Hepatocyte (in vitro differentiated cells): ENCODE measurements at regions not wholly inside any gene's neighbourhood (a gene's known extent, or its start where the extent isn't known, plus 50 kb on each side); places are given as distances from the start of the nearest gene placed in this dataset.
"Not testable (repeated sequence)": the region's sequence is repeated elsewhere in the genome, so short reads cannot be mapped to it uniquely, and the experiment has no call there.

Experiments
- DNase-seq: peaks from one replicate; pipeline ENCODE4 v3.0.0-alpha.2; 2016; ENCODE audit warnings: low spot score
- H2AFZ ChIP-seq: fragments of 200-600 bp; sonication (generic); 2 replicates; pipeline ENCODE4 v1.6.0; 2016; ENCODE audit warnings: antibody characterized with exemption, mild to moderate bottlenecking
- H3K27ac ChIP-seq: fragments of 200-600 bp; sonication (generic); 2 replicates; pipeline ENCODE4 v1.5.1; 2016; ENCODE audit warnings: mild to moderate bottlenecking
- H3K27me3 ChIP-seq: fragments of 200-600 bp; sonication (generic); 2 replicates; pipeline ENCODE4 v1.6.1; 2016
- H3K36me3 ChIP-seq: fragments of 200-600 bp; sonication (generic); replicated peaks from 2 replicates; pipeline ENCODE4 v1.5.1; 2016; ENCODE audit warnings: low read depth; ENCODE audit not compliant: insufficient read depth
- H3K4me1 ChIP-seq: fragments of 200-600 bp; sonication (generic); 2 replicates; pipeline ENCODE4 v1.5.1; 2016; ENCODE audit warnings: mild to moderate bottlenecking, moderate library complexity; ENCODE audit not compliant: insufficient read depth
- H3K4me2 ChIP-seq: fragments of 200-600 bp; sonication (generic); 2 replicates; pipeline ENCODE4 v1.6.0; 2016
- H3K4me3 ChIP-seq: fragments of 200-600 bp; sonication (generic); 2 replicates; pipeline ENCODE4 v1.5.1; 2016; ENCODE audit warnings: mild to moderate bottlenecking
- H3K79me2 ChIP-seq: fragments of 200-600 bp; sonication (generic); 2 replicates; pipeline ENCODE4 v1.6.0; 2017; ENCODE audit warnings: mild to moderate bottlenecking
- H3K9me2 ChIP-seq: fragments of 200-600 bp; sonication (generic); replicated peaks from 2 replicates; pipeline ENCODE4 v1.6.0; 2017; ENCODE audit warnings: mild to moderate bottlenecking; ENCODE audit not compliant: insufficient read depth
- H3K9me3 ChIP-seq: fragments of 200-600 bp; sonication (generic); 2 replicates; pipeline ENCODE4 v1.5.1; 2016; ENCODE audit warnings: low read depth, mild to moderate bottlenecking
- H4K20me1 ChIP-seq: fragments of 200-600 bp; sonication (generic); 2 replicates; pipeline ENCODE4 v1.6.0; 2016; ENCODE audit warnings: mild to moderate bottlenecking; ENCODE audit not compliant: insufficient read depth, poor library complexity, severe bottlenecking
- CTCF ChIP-seq: fragments of 200-600 bp; sonication (generic); IDR thresholded peaks from 2 replicates; pipeline ENCODE4 v1.5.1; 2016; ENCODE audit warnings: antibody characterized with exemption, mild to moderate bottlenecking; ENCODE audit not compliant: poor library complexity
- EZH2 ChIP-seq: fragments of 200-600 bp; sonication (generic); IDR thresholded peaks from 2 replicates; pipeline ENCODE4 v1.6.1; 2016; ENCODE audit warnings: antibody characterized with exemption, mild to moderate bottlenecking, borderline replicate concordance
- EZH2phosphoT487 ChIP-seq: fragments of 200-600 bp; sonication (generic); IDR thresholded peaks from one replicate; pipeline ENCODE4 v1.6.1; 2018; ENCODE audit warnings: antibody characterized with exemption, mild to moderate bottlenecking, low read depth, moderate library complexity; ENCODE audit not compliant: unreplicated experiment, severe bottlenecking
- WGBS: methylation state at CpG from one replicate; pipeline ENCODE4 v1.1.6; 2016; ENCODE audit warnings: low lambda C conversion rate; ENCODE audit errors: missing lambda C conversion rate; 5-methylcytosine and 5-hydroxymethylcytosine counted together

- 38% methylated on average over 6 of the region's 6 CpGs for WGBS
- H3K79me2 ChIP-seq: no peaks in the 10 kb centered on the region
- H3K4me2 ChIP-seq: no peak overlapping the region
- H3K27ac ChIP-seq: no peak overlapping the region
- no peak overlapping the region for H3K4me3 ChIP-seq
- H3K27me3 ChIP-seq: no peaks in the 10 kb centered on the region
- no peaks in the 10 kb centered on the region for H3K9me2 ChIP-seq
- DNase-seq: no peak
- H4K20me1 ChIP-seq: no peaks in the 10 kb centered on the region
- no peaks in the 10 kb centered on the region for H3K4me1 ChIP-seq
- H3K36me3 ChIP-seq: no peaks in the 10 kb centered on the region
- H2AFZ ChIP-seq: no peak overlapping the region
- no peaks in the 10 kb centered on the region for H3K9me3 ChIP-seq
- TF ChIP-seq EZH2phosphoT487: no peak
- TF ChIP-seq CTCF: no peak
- no peak for TF ChIP-seq EZH2
These were observed 287.0 kb downstream of the MDFIC start for GRCh38 chr7:115208710-115209560.

- H3K27ac ChIP-seq, H3K36me3 ChIP-seq, H3K27me3 ChIP-seq, H3K4me1 ChIP-seq, H3K9me3 ChIP-seq, H3K9me2 ChIP-seq, H3K4me3 ChIP-seq, DNase-seq, H4K20me1 ChIP-seq, H3K79me2 ChIP-seq, H3K4me2 ChIP-seq, H2AFZ ChIP-seq: not testable (repeated sequence)
- 97% methylated on average over 2 of the region's 2 CpGs for WGBS
These were observed 284.5 kb downstream of the MDFIC start for GRCh38 chr7:115206374-115206773.

GRCh38 chr7:115198143-115198542, 276.2 kb downstream of the MDFIC start:
- no peaks in the 10 kb centered on the region for H3K4me1 ChIP-seq
- H3K4me3 ChIP-seq: no peak overlapping the region
- 89% methylated on average over 3 of the region's 3 CpGs for WGBS
- H3K36me3 ChIP-seq: no peaks in the 10 kb centered on the region
- H3K9me3 ChIP-seq: no peaks in the 10 kb centered on the region
- no peak overlapping the region for H3K4me2 ChIP-seq
- no peak overlapping the region for H3K27ac ChIP-seq
- DNase-seq: no peak
- H3K79me2 ChIP-seq: no peaks in the 10 kb centered on the region
- H4K20me1 ChIP-seq: no peaks in the 10 kb centered on the region
- no peaks in the 10 kb centered on the region for H3K27me3 ChIP-seq
- H3K9me2 ChIP-seq: no peaks in the 10 kb centered on the region
- TF ChIP-seq EZH2 (no peak), CTCF (no peak), EZH2phosphoT487 (no peak)
- no peak overlapping the region for H2AFZ ChIP-seq

GRCh38 chr7:115195208-115195607, 273.3 kb downstream of the MDFIC start:
- no peaks in the 10 kb centered on the region for H3K4me1 ChIP-seq
- H3K9me2 ChIP-seq: no peaks in the 10 kb centered on the region
- H3K4me3 ChIP-seq: no peak overlapping the region
- no peak overlapping the region for H3K27ac ChIP-seq
- no peaks in the 10 kb centered on the region for H3K36me3 ChIP-seq
- 99% methylated on average over 2 of the region's 2 CpGs for WGBS
- H3K9me3 ChIP-seq: no peaks in the 10 kb centered on the region
- H3K79me2 ChIP-seq: no peaks in the 10 kb centered on the region
- H4K20me1 ChIP-seq: no peaks in the 10 kb centered on the region
- H3K4me2 ChIP-seq: no peak overlapping the region
- no peak overlapping the region for H2AFZ ChIP-seq
- TF ChIP-seq EZH2phosphoT487: no peak
- no peak for TF ChIP-seq EZH2
- no peak for TF ChIP-seq CTCF
- no peak for DNase-seq
- no peaks in the 10 kb centered on the region for H3K27me3 ChIP-seq
